GM12878 (cell line): ENCODE measurements at regions not wholly inside any gene's neighbourhood (a gene's known extent, or its start where the extent isn't known, plus 50 kb on each side); places are given as distances from the start of the nearest gene placed in this dataset.

Experiments used
- ATAC-seq: fragments of 200-7000 bp; cut with Tn5 transposase; 3 replicates; pipeline ENCODE4 v1.9.1; 2020; ENCODE audit warnings: mild to moderate bottlenecking, moderate library complexity
- BruUV-seq: library from RNA; stranded (reverse); fragments of 400-500 nt; replicated peaks from 2 replicates; lab custom pipeline; 2021; lab: Mats Ljungman, UMichigan
- CTCF ChIA-PET: fragments of 300-600 bp; sonication (Branson Sonifier 250); formaldehyde crosslinking; extraction: SDS; loops from one replicate; lab custom pipeline; 2021; ENCODE audit warnings: inconsistent platforms; lab: Yijun Ruan, JAX
- POLR2A ChIA-PET: fragments of 350-600 bp; formaldehyde crosslinking; extraction: SDS; loops from one replicate; lab custom pipeline; 2021; ENCODE audit warnings: inconsistent platforms; lab: Charles Lee
- RAD21 ChIA-PET: fragments of 300-600 bp; sonication (Branson Sonifier 250); formaldehyde crosslinking; loops from one replicate; lab custom pipeline; 2023; ENCODE audit warnings: antibody characterized with exemption; ENCODE audit not compliant: unreplicated experiment; lab: Charles Lee
- SMC1A ChIA-PET: fragments of 300-600 bp; sonication (Branson Sonifier 250); formaldehyde crosslinking; loops from one replicate; lab custom pipeline; 2023; ENCODE audit not compliant: unreplicated experiment, uncharacterized antibody; lab: Charles Lee
- DNase-seq: peaks from one replicate; pipeline ENCODE4 v3.0.0-alpha.2; 2011; ENCODE audit warnings: low read depth, low spot score
- FAIRE-seq: peaks from 3 replicates; lab custom pipeline; 2011; peaks lifted over from hg19 to GRCh38; lab: Jason Lieb, UNC
- H2AFZ ChIP-seq: 2 replicates; pipeline ENCODE4 v1.6.0; 2011; ENCODE audit warnings: low read depth, low read length, control low read depth; ENCODE audit not compliant: control insufficient read depth
- H3K27ac ChIP-seq: 2 replicates; pipeline ENCODE4 v1.5.1; 2011; ENCODE audit warnings: control low read depth; ENCODE audit not compliant: control insufficient read depth, insufficient read depth
- H3K27me3 ChIP-seq, 2 experiments: replicated peaks in 1 of 2; 2 replicates each; pipeline versions ENCODE4 v1.6.0 to v1.6.1; 2011; ENCODE audit warnings: low read length in 1 of 2; ENCODE audit not compliant: control insufficient read depth in 2 of 2, insufficient read depth in 2 of 2
- H3K36me3 ChIP-seq, 2 experiments: 2 replicates each; pipeline ENCODE4 v1.5.1; 2011; ENCODE audit warnings: low read length in 1 of 2; ENCODE audit not compliant: control insufficient read depth in 2 of 2, insufficient read depth in 2 of 2
- H3K4me1 ChIP-seq: 2 replicates; pipeline ENCODE4 v1.6.1; 2011; ENCODE audit warnings: mild to moderate bottlenecking, low read length, moderate library complexity, mixed read lengths; ENCODE audit not compliant: control insufficient read depth, insufficient read depth
- H3K4me2 ChIP-seq: 2 replicates; pipeline ENCODE4 v1.6.0; 2011; ENCODE audit warnings: control low read depth; ENCODE audit not compliant: control insufficient read depth, insufficient read depth
- H3K4me3 ChIP-seq: fragments of 200-600 bp; sonication (generic); 2 replicates; pipeline ENCODE4 v1.5.1; 2016
- H3K79me2 ChIP-seq: 2 replicates; pipeline ENCODE4 v1.6.0; 2011; ENCODE audit warnings: low read length; ENCODE audit not compliant: control insufficient read depth, insufficient read depth
- H3K9ac ChIP-seq: 2 replicates; pipeline ENCODE4 v1.8.0; 2011; ENCODE audit warnings: low read length, control low read depth, mixed read lengths; ENCODE audit not compliant: control insufficient read depth, insufficient read depth
- H3K9me3 ChIP-seq: replicated peaks from 3 replicates; pipeline ENCODE4 v1.5.1; 2011; ENCODE audit warnings: mild to moderate bottlenecking, low read length; ENCODE audit not compliant: control insufficient read depth, insufficient read depth
- H4K20me1 ChIP-seq: 2 replicates; pipeline ENCODE4 v1.6.0; 2011; ENCODE audit not compliant: control insufficient read depth, insufficient read depth
- ASH2L ChIP-seq: fragments of 300-600, 200-600 bp; sonication (generic); IDR thresholded peaks from 2 replicates; pipeline ENCODE4 v1.6.1; 2017; ENCODE audit warnings: low read depth, mild to moderate bottlenecking, borderline replicate concordance
- ATF3 ChIP-seq: IDR thresholded peaks from 2 replicates; pipeline ENCODE4 v1.6.1; 2011; ENCODE audit warnings: low read depth, mild to moderate bottlenecking, low read length, moderate library complexity, borderline replicate concordance; ENCODE audit errors: extremely low read depth
- BCL11A ChIP-seq: IDR thresholded peaks from 2 replicates; pipeline ENCODE4 v1.6.1; 2011; ENCODE audit warnings: low read depth, low read length
- BHLHE40 ChIP-seq, 2 experiments: fragments of 450-650 bp in 1 of 2; IDR thresholded peaks; 2 replicates each; pipeline ENCODE4 v1.6.1; 2011 to 2017; ENCODE audit warnings: low read depth in 2 of 2, borderline replicate concordance in 1 of 2, improper control_type of control experiment in 1 of 2, low read length in 1 of 2, mild to moderate bottlenecking in 1 of 2
- BMI1 ChIP-seq: fragments of 450-650 bp; IDR thresholded peaks from 2 replicates; pipeline ENCODE4 v1.6.1; 2016; ENCODE audit warnings: mild to moderate bottlenecking, moderate library complexity, borderline replicate concordance
- CBFB ChIP-seq: IDR thresholded peaks from 2 replicates; pipeline ENCODE4 v1.6.1; 2016; ENCODE audit warnings: antibody characterized with exemption, low read depth
- EED ChIP-seq: sonication (generic); IDR thresholded peaks from 2 replicates; pipeline ENCODE4 v1.6.1; 2016; ENCODE audit warnings: antibody characterized with exemption, low read depth
- FOS ChIP-seq: IDR thresholded peaks from 3 replicates; pipeline ENCODE4 v1.6.1; 2011; ENCODE audit warnings: borderline replicate concordance; ENCODE audit not compliant: insufficient read length; ENCODE audit errors: extremely low read depth
- IRF4 ChIP-seq: IDR thresholded peaks from 2 replicates; pipeline ENCODE4 v1.6.1; 2011; ENCODE audit warnings: low read depth, low read length
- KLF5 ChIP-seq: fragments of 450-650 bp; IDR thresholded peaks from 2 replicates; pipeline ENCODE4 v1.6.1; 2014; ENCODE audit warnings: mild to moderate bottlenecking; ENCODE audit not compliant: partially characterized antibody
- MEF2A ChIP-seq: IDR thresholded peaks from 2 replicates; pipeline ENCODE4 v1.6.1; 2011; ENCODE audit warnings: low read depth, mild to moderate bottlenecking, low read length, moderate library complexity; ENCODE audit not compliant: insufficient read depth
- MXI1 ChIP-seq: fragments of 150-350 bp; IDR thresholded peaks from 2 replicates; pipeline ENCODE4 v1.6.1; 2011; ENCODE audit warnings: low read depth, mild to moderate bottlenecking, inconsistent platforms, low read length, improper control_type of control experiment
- MYB ChIP-seq: fragments of 150-350 bp; IDR thresholded peaks from 2 replicates; pipeline ENCODE4 v1.6.1; 2014; ENCODE audit warnings: mild to moderate bottlenecking, low read depth, low read length, borderline replicate concordance
- MYC ChIP-seq: IDR thresholded peaks from 2 replicates; pipeline ENCODE4 v1.6.1; 2011; ENCODE audit warnings: mild to moderate bottlenecking, low read length, moderate library complexity, inconsistent platforms; ENCODE audit not compliant: insufficient read depth, insufficient replicate concordance, insufficient read length, severe bottlenecking
- NFXL1 ChIP-seq: fragments of 450-650 bp; IDR thresholded peaks from 2 replicates; pipeline ENCODE4 v1.6.1; 2017; ENCODE audit warnings: antibody characterized with exemption, mild to moderate bottlenecking, borderline replicate concordance
- NFYB ChIP-seq: IDR thresholded peaks from 2 replicates; pipeline ENCODE4 v1.6.1; 2011; ENCODE audit warnings: low read depth, mild to moderate bottlenecking, low read length, improper control_type of control experiment, moderate library complexity; ENCODE audit not compliant: insufficient read depth
- RAD51 ChIP-seq: fragments of 450-650 bp; IDR thresholded peaks from 2 replicates; pipeline ENCODE4 v1.6.1; 2016; ENCODE audit warnings: moderate library complexity, mild to moderate bottlenecking, inconsistent platforms
- RFX5 ChIP-seq: IDR thresholded peaks from 2 replicates; pipeline ENCODE4 v1.6.1; 2011; ENCODE audit warnings: low read depth, low read length, improper control_type of control experiment
- RUNX3 ChIP-seq: IDR thresholded peaks from 2 replicates; pipeline ENCODE4 v1.6.1; 2012; ENCODE audit warnings: low read length, inconsistent platforms
- WGBS: methylation state at CpG from one replicate; pipeline ENCODE4 v1.1.6; 2016; ENCODE audit warnings: low lambda C conversion rate; ENCODE audit not compliant: insufficient replicate concordance, insufficient coverage; ENCODE audit errors: missing lambda C conversion rate; 5-methylcytosine and 5-hydroxymethylcytosine counted together
- in situ Hi-C: fragments of 300-500 bp; cut with MboI; formaldehyde crosslinking; loops from 9 replicates; pipeline ENCODE4 v1.14.3; 2018; ENCODE audit warnings: mixed read lengths
- intact Hi-C: fragments of 100-400 bp; cut with micrococcal nuclease; formaldehyde crosslinking; loops from one replicate; pipeline ENCODE4 v1.14.2; 2022; ENCODE audit not compliant: unreplicated experiment
- TF ChIP-seq, protein P1 (sequence below): fragments of 150-350 bp; IDR thresholded peaks from 2 replicates; pipeline ENCODE4 v1.6.1; 2016; ENCODE audit warnings: low read depth, low read length

DNA sequence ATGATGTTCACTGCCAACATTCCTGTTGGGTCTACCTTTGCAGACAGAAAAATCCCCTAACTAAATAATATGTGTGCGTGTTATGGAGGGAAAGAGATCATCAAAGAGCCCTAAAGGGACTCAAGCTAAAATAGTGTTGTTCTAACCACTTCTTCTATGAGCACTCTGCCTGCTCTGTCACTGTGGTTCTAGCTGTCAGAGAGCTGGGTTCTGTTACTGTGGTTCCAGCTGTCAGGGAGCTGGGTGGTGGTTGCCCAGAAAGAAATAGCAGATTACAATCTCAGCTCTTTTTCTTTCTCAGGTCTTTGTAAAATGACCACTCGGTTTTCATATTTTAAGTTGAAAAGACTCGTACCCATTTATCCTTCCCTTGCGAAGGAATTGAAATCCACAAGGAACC, 176.3 kb downstream of the HS3ST3A1 start (continued):
- TF ChIP-seq NFYB (no peak), KLF5 (no peak)

GRCh38 chr17:13421581-13422130, 180.1 kb downstream of the HS3ST3A1 start:
- H3K4me3 ChIP-seq: no peak overlapping the region
- H3K27me3 ChIP-seq: no peaks in the 10 kb centered on the region
- in situ Hi-C loops: no loop called here
- CTCF ChIA-PET: no interaction called here
- no peaks in the 10 kb centered on the region for H3K4me1 ChIP-seq
- TF ChIP-seq MEF2A (no peak), ATF3 (no peak), MYC (no peak), MYB (no peak), BMI1 (no peak), IRF4 (no peak), RUNX3 (no peak), NFXL1 (no peak), BCL11A (no peak), MXI1 (no peak), RFX5 (no peak), RAD51 (no peak), ASH2L (no peak), BHLHE40 (IDR thresholded peaks at IDR 0.05; ENCODE audit: borderline replicate concordance in 1 of 2, low read depth in 2 of 2, low read length in 1 of 2) (no peak), EED (no peak), FOS (no peak), CBFB (no peak)
- TF ChIP-seq, protein P1, sequence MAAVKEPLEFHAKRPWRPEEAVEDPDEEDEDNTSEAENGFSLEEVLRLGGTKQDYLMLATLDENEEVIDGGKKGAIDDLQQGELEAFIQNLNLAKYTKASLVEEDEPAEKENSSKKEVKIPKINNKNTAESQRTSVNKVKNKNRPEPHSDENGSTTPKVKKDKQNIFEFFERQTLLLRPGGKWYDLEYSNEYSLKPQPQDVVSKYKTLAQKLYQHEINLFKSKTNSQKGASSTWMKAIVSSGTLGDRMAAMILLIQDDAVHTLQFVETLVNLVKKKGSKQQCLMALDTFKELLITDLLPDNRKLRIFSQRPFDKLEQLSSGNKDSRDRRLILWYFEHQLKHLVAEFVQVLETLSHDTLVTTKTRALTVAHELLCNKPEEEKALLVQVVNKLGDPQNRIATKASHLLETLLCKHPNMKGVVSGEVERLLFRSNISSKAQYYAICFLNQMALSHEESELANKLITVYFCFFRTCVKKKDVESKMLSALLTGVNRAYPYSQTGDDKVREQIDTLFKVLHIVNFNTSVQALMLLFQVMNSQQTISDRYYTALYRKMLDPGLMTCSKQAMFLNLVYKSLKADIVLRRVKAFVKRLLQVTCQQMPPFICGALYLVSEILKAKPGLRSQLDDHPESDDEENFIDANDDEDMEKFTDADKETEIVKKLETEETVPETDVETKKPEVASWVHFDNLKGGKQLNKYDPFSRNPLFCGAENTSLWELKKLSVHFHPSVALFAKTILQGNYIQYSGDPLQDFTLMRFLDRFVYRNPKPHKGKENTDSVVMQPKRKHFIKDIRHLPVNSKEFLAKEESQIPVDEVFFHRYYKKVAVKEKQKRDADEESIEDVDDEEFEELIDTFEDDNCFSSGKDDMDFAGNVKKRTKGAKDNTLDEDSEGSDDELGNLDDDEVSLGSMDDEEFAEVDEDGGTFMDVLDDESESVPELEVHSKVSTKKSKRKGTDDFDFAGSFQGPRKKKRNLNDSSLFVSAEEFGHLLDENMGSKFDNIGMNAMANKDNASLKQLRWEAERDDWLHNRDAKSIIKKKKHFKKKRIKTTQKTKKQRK: no peak
- BruUV-seq: no TSS peak
- no peak overlapping the region for H3K4me2 ChIP-seq
- H3K36me3 ChIP-seq: no peaks in the 10 kb centered on the region
- no peaks in the 10 kb centered on the region for H3K9me3 ChIP-seq
- WGBS: 0% methylated on average over 2 of the region's 2 CpGs
- no peak overlapping the region for H3K27ac ChIP-seq
- DNase-seq (no peak), ATAC-seq (no peak), FAIRE-seq (no peak)
- H3K79me2 ChIP-seq: no peaks in the 10 kb centered on the region
- SMC1A ChIA-PET: interaction anchor here (1.0 to 2.0 kb wide), 3 partner anchors 9 to 14 kb away, joined by 3 to 4 read pairs (median 3); no protein-coding TSS in a partner anchor
- H2AFZ ChIP-seq: no peak overlapping the region
- no peak overlapping the region for H3K9ac ChIP-seq
- intact Hi-C loops: no loop called here
- H4K20me1 ChIP-seq: no peaks in the 10 kb centered on the region
- POLR2A ChIA-PET: no interaction called here
- RAD21 ChIA-PET: no interaction called here
